ENCODE measurements at regions not wholly inside any gene's neighbourhood (a gene's known extent, or its start where the extent isn't known, plus 50 kb on each side); places are given as distances from the start of the nearest gene placed in this dataset.
A peak's percentile ranks its signal among the peaks of the same experiment; 100 is the strongest.
"Not testable (repeated sequence)": the region's sequence is repeated elsewhere in the genome, so short reads cannot be mapped to it uniquely, and the experiment has no call there.

GRCh38 chr7:65216469-65216868 lies 157.2 kb upstream of the ZNF92 start:
- peak; percentile 50 to 77 for DNase-seq
- Histone ChIP-seq H3K27ac (ENCODE audit: low read depth, low read length) (no peak overlapping the region), H3K9ac (ENCODE audit: low read length) (no peak overlapping the region), H2BK5ac (ENCODE audit: low read depth, low read length, poor library complexity) (no peak overlapping the region), H3K79me2 (ENCODE audit: control insufficient read depth, insufficient read depth, low read length, poor library complexity) (no peaks in the 10 kb centered on the region), H4K91ac (ENCODE audit: low read depth, low read length) (no peak overlapping the region), H2AK5ac (ENCODE audit: low read length) (no peak overlapping the region), H4K8ac (ENCODE audit: low read depth, low read length) (no peak overlapping the region), H3K9me3 (ENCODE audit: insufficient read depth, low read depth, low read length) (no peaks in the 10 kb centered on the region), H3K79me1 (ENCODE audit: low read length) (no peaks in the 10 kb centered on the region), H2BK120ac (ENCODE audit: insufficient read depth, low read length, poor library complexity) (no peak overlapping the region), H3K4me3 (ENCODE audit: low read depth, low read length) (no peak overlapping the region), H3K4me2 (ENCODE audit: low read length) (no peak overlapping the region), H3K36me3 (ENCODE audit: control insufficient read depth in 1 of 2, insufficient read depth in 2 of 2, low read length in 2 of 2) (no peaks in the 10 kb centered on the region), H2AFZ (ENCODE audit: insufficient read depth, low read length, poor library complexity) (no peak overlapping the region), H3K4me1 (ENCODE audit: control insufficient read depth in 1 of 2, insufficient read depth in 2 of 2, low read length in 2 of 2) (no peaks in the 10 kb centered on the region), H2BK12ac (ENCODE audit: low read length) (no peak overlapping the region), H3K27me3 (ENCODE audit: insufficient read depth, low read length) (no peaks in the 10 kb centered on the region), H3K23ac (ENCODE audit: low read length) (no peak overlapping the region), H4K12ac (ENCODE audit: low read depth, low read length) (no peak overlapping the region), H3K4ac (ENCODE audit: low read depth, low read length) (no peak overlapping the region), H3K18ac (ENCODE audit: low read length) (no peak overlapping the region), H3K14ac (ENCODE audit: low read length) (no peak overlapping the region)
- no CpG with 5 or more reads among the region's 8 CpGs for WGBS (ENCODE audit: extremely low coverage, insufficient coverage, insufficient read length)

- not testable (repeated sequence) for H3K9ac ChIP-seq (ENCODE audit: low read length); H3K4me2 ChIP-seq (ENCODE audit: low read length); H2AFZ ChIP-seq (ENCODE audit: insufficient read depth, low read length, poor library complexity); H3K79me2 ChIP-seq (ENCODE audit: control insufficient read depth, insufficient read depth, low read length, poor library complexity); H4K12ac ChIP-seq (ENCODE audit: low read depth, low read length); H2BK5ac ChIP-seq (ENCODE audit: low read depth, low read length, poor library complexity); H3K27me3 ChIP-seq (ENCODE audit: insufficient read depth, low read length); H4K8ac ChIP-seq (ENCODE audit: low read depth, low read length); H3K36me3 ChIP-seq (ENCODE audit: control insufficient read depth in 1 of 2, insufficient read depth in 2 of 2, low read length in 2 of 2); H3K4me3 ChIP-seq (ENCODE audit: low read depth, low read length); H3K23ac ChIP-seq (ENCODE audit: low read length); DNase-seq; H3K18ac ChIP-seq (ENCODE audit: low read length); H3K9me3 ChIP-seq (ENCODE audit: insufficient read depth, low read depth, low read length); H2AK5ac ChIP-seq (ENCODE audit: low read length); H3K4ac ChIP-seq (ENCODE audit: low read depth, low read length); H4K91ac ChIP-seq (ENCODE audit: low read depth, low read length); H3K27ac ChIP-seq (ENCODE audit: low read depth, low read length); H3K14ac ChIP-seq (ENCODE audit: low read length); H3K79me1 ChIP-seq (ENCODE audit: low read length); H2BK12ac ChIP-seq (ENCODE audit: low read length); H2BK120ac ChIP-seq (ENCODE audit: insufficient read depth, low read length, poor library complexity); H3K4me1 ChIP-seq (ENCODE audit: control insufficient read depth in 1 of 2, insufficient read depth in 2 of 2, low read length in 2 of 2)
- no CpG with 5 or more reads among the region's 1 CpG for WGBS (ENCODE audit: extremely low coverage, insufficient coverage, insufficient read length)
Observed at GRCh38 chr7:65213260-65213659, 160.4 kb upstream of the ZNF92 start.

- not testable (repeated sequence) for H4K8ac ChIP-seq (ENCODE audit: low read depth, low read length); H3K9me3 ChIP-seq (ENCODE audit: insufficient read depth, low read depth, low read length); H4K12ac ChIP-seq (ENCODE audit: low read depth, low read length); H3K4ac ChIP-seq (ENCODE audit: low read depth, low read length); H3K4me3 ChIP-seq (ENCODE audit: low read depth, low read length); H3K27ac ChIP-seq (ENCODE audit: low read depth, low read length); H3K14ac ChIP-seq (ENCODE audit: low read length); DNase-seq; H2BK5ac ChIP-seq (ENCODE audit: low read depth, low read length, poor library complexity); H3K9ac ChIP-seq (ENCODE audit: low read length); H3K79me2 ChIP-seq (ENCODE audit: control insufficient read depth, insufficient read depth, low read length, poor library complexity); H2AK5ac ChIP-seq (ENCODE audit: low read length); H4K91ac ChIP-seq (ENCODE audit: low read depth, low read length); H2BK12ac ChIP-seq (ENCODE audit: low read length); H3K23ac ChIP-seq (ENCODE audit: low read length); H3K4me1 ChIP-seq (ENCODE audit: control insufficient read depth in 1 of 2, insufficient read depth in 2 of 2, low read length in 2 of 2); H3K27me3 ChIP-seq (ENCODE audit: insufficient read depth, low read length); H3K18ac ChIP-seq (ENCODE audit: low read length); H2BK120ac ChIP-seq (ENCODE audit: insufficient read depth, low read length, poor library complexity); H3K36me3 ChIP-seq (ENCODE audit: control insufficient read depth in 1 of 2, insufficient read depth in 2 of 2, low read length in 2 of 2); H3K4me2 ChIP-seq (ENCODE audit: low read length); H3K79me1 ChIP-seq (ENCODE audit: low read length); H2AFZ ChIP-seq (ENCODE audit: insufficient read depth, low read length, poor library complexity)
- no CpG with 5 or more reads among the region's 1 CpG for WGBS (ENCODE audit: extremely low coverage, insufficient coverage, insufficient read length)
Observed at GRCh38 chr7:65199221-65199620, 174.4 kb upstream of the ZNF92 start.

- H3K4me3 ChIP-seq (ENCODE audit: low read depth, low read length); H3K4me1 ChIP-seq (ENCODE audit: control insufficient read depth in 1 of 2, insufficient read depth in 2 of 2, low read length in 2 of 2); H4K12ac ChIP-seq (ENCODE audit: low read depth, low read length); H3K27ac ChIP-seq (ENCODE audit: low read depth, low read length); H3K79me1 ChIP-seq (ENCODE audit: low read length); H4K8ac ChIP-seq (ENCODE audit: low read depth, low read length); H4K91ac ChIP-seq (ENCODE audit: low read depth, low read length); H2AFZ ChIP-seq (ENCODE audit: insufficient read depth, low read length, poor library complexity); DNase-seq; H3K36me3 ChIP-seq (ENCODE audit: control insufficient read depth in 1 of 2, insufficient read depth in 2 of 2, low read length in 2 of 2); H2BK120ac ChIP-seq (ENCODE audit: insufficient read depth, low read length, poor library complexity); H2BK12ac ChIP-seq (ENCODE audit: low read length); H2BK5ac ChIP-seq (ENCODE audit: low read depth, low read length, poor library complexity); H3K79me2 ChIP-seq (ENCODE audit: control insufficient read depth, insufficient read depth, low read length, poor library complexity); H3K23ac ChIP-seq (ENCODE audit: low read length); H3K9me3 ChIP-seq (ENCODE audit: insufficient read depth, low read depth, low read length); H3K27me3 ChIP-seq (ENCODE audit: insufficient read depth, low read length); H3K4ac ChIP-seq (ENCODE audit: low read depth, low read length); H2AK5ac ChIP-seq (ENCODE audit: low read length); H3K14ac ChIP-seq (ENCODE audit: low read length); H3K4me2 ChIP-seq (ENCODE audit: low read length); H3K9ac ChIP-seq (ENCODE audit: low read length); H3K18ac ChIP-seq (ENCODE audit: low read length): not testable (repeated sequence)
- WGBS (ENCODE audit: extremely low coverage, insufficient coverage, insufficient read length): no CpG with 5 or more reads among the region's 8 CpGs
Observed at GRCh38 chr7:65193334-65194058, 180.2 kb upstream of the ZNF92 start.

All from trophoblast cell (in vitro differentiated cells and primary cell).